ENCODE measurements at regions not wholly inside any gene's neighbourhood (a gene's known extent, or its start where the extent isn't known, plus 50 kb on each side); places are given as distances from the start of the nearest gene placed in this dataset.

GRCh38 chr10:89949496-89949895 lies 248.1 kb downstream of the KIF20B start:
- intact Hi-C loops (cut with DNase I): no loop called here
- TF ChIP-seq CTCF (IDR thresholded peaks at IDR 0.05) (no peak), POLR2A (IDR thresholded peaks at IDR 0.05) (no peak)
- ATAC-seq (no peak), DNase-seq (no peak)
- Histone ChIP-seq H3K36me3 (replicated peaks in 1 of 2; ENCODE audit: insufficient read depth in 1 of 2, low read depth in 2 of 2) (no peaks in the 10 kb centered on the region), H3K27me3 (no peaks in the 10 kb centered on the region), H3K9me3 (no peaks in the 10 kb centered on the region), H3K4me1 (no peaks in the 10 kb centered on the region), H3K4me3 (no peak overlapping the region), H3K27ac (no peak overlapping the region)

- no peaks in the 10 kb centered on the region for H3K4me1 ChIP-seq
- 50 to 80% methylated on average over 1 of the region's 1 CpG for WGBS, 2 donors
- no peak for ATAC-seq
Observed at GRCh38 chr10:89952325-89952724, 250.9 kb downstream of the KIF20B start.

GRCh38 chr10:89952751-89953150 lies 251.4 kb downstream of the KIF20B start:
- intact Hi-C loops (cut with DNase I): no loop called here
- Histone ChIP-seq H3K4me1 (no peaks in the 10 kb centered on the region), H3K27ac (no peak overlapping the region), H3K27me3 (no peaks in the 10 kb centered on the region), H3K4me3 (no peak overlapping the region), H3K9me3 (no peaks in the 10 kb centered on the region), H3K36me3 (replicated peaks in 1 of 2; ENCODE audit: insufficient read depth in 1 of 2, low read depth in 2 of 2) (no peaks in the 10 kb centered on the region)
- DNase-seq (no peak), ATAC-seq (no peak)
- no peak for TF ChIP-seq CTCF (IDR thresholded peaks at IDR 0.05)
- TF ChIP-seq POLR2A (IDR thresholded peaks at IDR 0.05): no peak

More at GRCh38 chr10:89952325-89952724, 250.9 kb downstream of the KIF20B start:
- TF ChIP-seq CTCF (IDR thresholded peaks at IDR 0.05) (no peak), POLR2A (IDR thresholded peaks at IDR 0.05) (no peak)
- Histone ChIP-seq H3K9me3 (no peaks in the 10 kb centered on the region), H3K27me3 (no peaks in the 10 kb centered on the region), H3K27ac (no peak overlapping the region), H3K4me3 (no peak overlapping the region), H3K36me3 (replicated peaks in 1 of 2; ENCODE audit: insufficient read depth in 1 of 2, low read depth in 2 of 2) (no peaks in the 10 kb centered on the region)
- DNase-seq: no peak
- intact Hi-C loops (cut with DNase I): no loop called here

- H3K4me3 ChIP-seq: no peak overlapping the region
- H3K4me1 ChIP-seq: no peaks in the 10 kb centered on the region
- DNase-seq (no peak), ATAC-seq (no peak)
- H3K9me3 ChIP-seq: no peaks in the 10 kb centered on the region
- WGBS, 2 donors: 46 to 50% methylated on average over 3 of the region's 3 CpGs
- no peaks in the 10 kb centered on the region for H3K27me3 ChIP-seq
- TF ChIP-seq CTCF (IDR thresholded peaks at IDR 0.05) (no peak), POLR2A (IDR thresholded peaks at IDR 0.05) (no peak)
- intact Hi-C loops (cut with DNase I): no loop called here
- H3K36me3 ChIP-seq (replicated peaks in 1 of 2; ENCODE audit: insufficient read depth in 1 of 2, low read depth in 2 of 2): no peaks in the 10 kb centered on the region
- no peak overlapping the region for H3K27ac ChIP-seq
Observed at GRCh38 chr10:89954061-89954460, 252.7 kb downstream of the KIF20B start.

GRCh38 chr10:89954787-89955566 lies 253.6 kb downstream of the KIF20B start:
- DNase-seq (no peak), ATAC-seq (no peak)
- no peak overlapping the region for H3K4me3 ChIP-seq
- H3K36me3 ChIP-seq (replicated peaks in 1 of 2; ENCODE audit: insufficient read depth in 1 of 2, low read depth in 2 of 2): no peaks in the 10 kb centered on the region
- intact Hi-C loops (cut with DNase I): no loop called here
- H3K27ac ChIP-seq: no peak overlapping the region
- H3K9me3 ChIP-seq: no peaks in the 10 kb centered on the region
- peak in 3 of 7 experiments; percentile 13 to 21 (median 18) for TF ChIP-seq CTCF (IDR thresholded peaks at IDR 0.05)
- TF ChIP-seq POLR2A (IDR thresholded peaks at IDR 0.05): no peak
- H3K4me1 ChIP-seq: no peaks in the 10 kb centered on the region
- no peaks in the 10 kb centered on the region for H3K27me3 ChIP-seq

Data from body of pancreas (tissue), 4 donors.